HepG2 (cell line): ENCODE measurements at regions not wholly inside any gene's neighbourhood (a gene's known extent, or its start where the extent isn't known, plus 50 kb on each side); places are given as distances from the start of the nearest gene placed in this dataset.

Experiments used
- ATAC-seq: fragments of 200-7000 bp; cut with Tn5 transposase; 3 replicates; pipeline ENCODE4 v1.9.1; 2020; ENCODE audit warnings: mild to moderate bottlenecking, moderate library complexity
- BruUV-seq: library from RNA; stranded (reverse); fragments of 400-500 nt; replicated peaks from 2 replicates; lab custom pipeline; 2021; lab: Mats Ljungman, UMichigan
- CTCF ChIA-PET: fragments of 300-600 bp; formaldehyde crosslinking; extraction: SDS; loops from one replicate; lab custom pipeline; 2021; ENCODE audit warnings: low total read pairs, inconsistent platforms, low intra/inter-chr PET ratio; lab: Yijun Ruan, JAX
- POLR2A ChIA-PET: fragments of 350-600 bp; sonication (Branson Sonifier 250); formaldehyde crosslinking; loops from one replicate; lab custom pipeline; 2020; ENCODE audit warnings: antibody characterized with exemption, inconsistent platforms; lab: Yijun Ruan, JAX
- DNase-seq: peaks from one replicate; pipeline ENCODE4 v3.0.0-alpha.2; 2015; ENCODE audit warnings: low spot score
- FAIRE-seq: peaks from 3 replicates; lab custom pipeline; 2011; peaks lifted over from hg19 to GRCh38; lab: Jason Lieb, UNC
- H2AFZ ChIP-seq: one replicate; pipeline ENCODE4 v1.6.1; 2011; ENCODE audit warnings: low read length, inconsistent platforms
- H3K27ac ChIP-seq: fragments of 300-600 bp; 3 replicates; pipeline ENCODE4 v1.8.0; 2011; ENCODE audit warnings: mixed run types, mild to moderate bottlenecking, mixed read lengths, low read length, inconsistent platforms; ENCODE audit not compliant: insufficient read depth; ENCODE audit errors: extremely low read length
- H3K27me3 ChIP-seq, 2 experiments: fragments of 200-600 bp in 1 of 2; 2 replicates in 1 of 2; 3 replicates in 1 of 2; pipeline versions ENCODE4 v1.6.0 to v1.8.0; 2011; ENCODE audit warnings: low read length in 2 of 2, mild to moderate bottlenecking in 2 of 2, moderate library complexity in 2 of 2, inconsistent platforms in 1 of 2; ENCODE audit not compliant: insufficient read depth in 2 of 2, control insufficient read depth in 1 of 2
- H3K36me3 ChIP-seq, 2 experiments: fragments of 200-600 bp in 1 of 2; replicated peaks in 1 of 2; 2 replicates in 1 of 2; 3 replicates in 1 of 2; pipeline versions ENCODE4 v1.5.1 to v1.8.0; 2011; ENCODE audit warnings: low read length in 2 of 2, inconsistent platforms in 1 of 2; ENCODE audit not compliant: insufficient read depth in 2 of 2, control insufficient read depth in 1 of 2
- H3K4me1 ChIP-seq: 2 replicates; pipeline ENCODE4 v1.5.1; 2012; ENCODE audit warnings: low read length, inconsistent platforms; ENCODE audit not compliant: insufficient read depth
- H3K4me2 ChIP-seq: 2 replicates; pipeline ENCODE4 v1.6.0; 2011; ENCODE audit warnings: low read depth, low read length, inconsistent platforms
- H3K4me3 ChIP-seq, 3 experiments: fragments of 200-600 bp in 1 of 3; sonication (generic), shearing (Covaris generic) in 1 of 3; replicated peaks in 1 of 3; 2 replicates each; pipeline ENCODE4 v1.5.1; 2011 to 2016; ENCODE audit warnings: low read length in 3 of 3, inconsistent platforms in 2 of 3, low read depth in 2 of 3, mild to moderate bottlenecking in 2 of 3, control low read depth in 1 of 3, mixed read lengths in 1 of 3; ENCODE audit not compliant: insufficient read depth in 1 of 3
- H3K79me2 ChIP-seq: one replicate; pipeline ENCODE4 v1.6.1; 2011; ENCODE audit warnings: low read length, inconsistent platforms; ENCODE audit not compliant: insufficient read depth
- H3K9ac ChIP-seq: 2 replicates; pipeline ENCODE4 v1.6.0; 2011; ENCODE audit warnings: mild to moderate bottlenecking, low read depth, low read length, inconsistent platforms; ENCODE audit not compliant: insufficient read depth
- H3K9me3 ChIP-seq: 2 replicates; pipeline ENCODE4 v1.5.1; 2012; ENCODE audit warnings: mild to moderate bottlenecking, low read length
- H4K20me1 ChIP-seq: 2 replicates; pipeline ENCODE4 v1.6.0; 2011; ENCODE audit warnings: inconsistent platforms, mild to moderate bottlenecking, low read length, moderate library complexity; ENCODE audit not compliant: insufficient read depth
- CHD2 ChIP-seq: IDR thresholded peaks from 2 replicates; pipeline ENCODE4 v1.6.1; 2011; ENCODE audit warnings: low read depth, low read length, improper control_type of control experiment
- IRF1 ChIP-seq: sonication (generic); formaldehyde crosslinking; IDR thresholded peaks from 2 replicates; pipeline ENCODE4 v1.4.0; 2020; ENCODE audit warnings: low read depth, mild to moderate bottlenecking, missing genetic modification reagents
- KMT2A ChIP-seq: sonication (generic); formaldehyde crosslinking; IDR thresholded peaks from 2 replicates; pipeline ENCODE4 v1.4.0; 2020; ENCODE audit warnings: missing genetic modification reagents
- MXI1 ChIP-seq: IDR thresholded peaks from 3 replicates; pipeline ENCODE4 v1.6.1; 2012; ENCODE audit warnings: low read depth, low read length, inconsistent platforms, borderline replicate concordance
- MYPOP ChIP-seq: sonication (generic); formaldehyde crosslinking; IDR thresholded peaks from 2 replicates; pipeline ENCODE4 v1.8.1; 2023; ENCODE audit warnings: mild to moderate bottlenecking, moderate library complexity, missing genetic modification reagents
- TP53 ChIP-seq: sonication (generic); formaldehyde crosslinking; conservative IDR thresholded peaks from 2 replicates; pipeline ENCODE4 v1.4.0; 2020; ENCODE audit warnings: missing genetic modification reagents
- ZNF503 ChIP-seq: sonication (generic); formaldehyde crosslinking; IDR thresholded peaks from 2 replicates; pipeline ENCODE4 v1.4.0; 2020; ENCODE audit warnings: missing genetic modification reagents
- ZNF558 ChIP-seq: sonication (generic); formaldehyde crosslinking; IDR thresholded peaks from 2 replicates; pipeline ENCODE4 v1.9.0; 2022; ENCODE audit warnings: mild to moderate bottlenecking, missing genetic modification reagents, borderline replicate concordance
- ZNF691 ChIP-seq: sonication (generic); formaldehyde crosslinking; IDR thresholded peaks from 2 replicates; pipeline ENCODE4 v1.4.0; 2020; ENCODE audit warnings: missing genetic modification reagents, low read depth, mild to moderate bottlenecking, borderline replicate concordance
- ZNF740 ChIP-seq: sonication (generic); formaldehyde crosslinking; IDR thresholded peaks from 2 replicates; pipeline ENCODE4 v1.4.0; 2020; ENCODE audit warnings: missing genetic modification reagents
- WGBS: methylation state at CpG from one replicate; pipeline ENCODE4 v1.1.6; 2017; ENCODE audit warnings: low lambda C conversion rate; 5-methylcytosine and 5-hydroxymethylcytosine counted together
- in situ Hi-C: cut with HindIII; loops from 2 replicates; pipeline ENCODE4 v1.10.0; 2017; ENCODE audit warnings: low pct_unique_long_range_greater_than_20kb; ENCODE audit not compliant: extremely low pct_ligation_motif_present
- intact Hi-C: fragments of 100-400 bp; cut with micrococcal nuclease; formaldehyde crosslinking; loops from one replicate; pipeline ENCODE4 v1.10.0; 2022; ENCODE audit not compliant: unreplicated experiment

- Histone ChIP-seq H4K20me1 (no peaks in the 10 kb centered on the region), H2AFZ (no peak overlapping the region), H3K4me3 (no peak overlapping the region), H3K9ac (no peak overlapping the region), H3K79me2 (no peaks in the 10 kb centered on the region), H3K9me3 (no peaks in the 10 kb centered on the region), H3K27me3 (no peaks in the 10 kb centered on the region), H3K27ac (no peak overlapping the region), H3K4me1 (no peaks in the 10 kb centered on the region), H3K36me3 (no peaks in the 10 kb centered on the region), H3K4me2 (no peak overlapping the region)
- FAIRE-seq (no peak), DNase-seq (no peak), ATAC-seq (no peak)
- ChIA-PET CTCF (no interaction called here), POLR2A (no interaction called here)
- no peak for TF ChIP-seq KMT2A (CRISPR knock-in tag)
- TF ChIP-seq ZNF558 (CRISPR knock-in tag): no peak
- no peak for TF ChIP-seq IRF1 (CRISPR knock-in tag)
- no peak for TF ChIP-seq ZNF691
- TF ChIP-seq CHD2: no peak
- no peak for TF ChIP-seq TP53 (CRISPR knock-in tag)
- TF ChIP-seq ZNF740 (CRISPR knock-in tag): no peak
- TF ChIP-seq MYPOP: no peak
- TF ChIP-seq ZNF503 (CRISPR knock-in tag): no peak
- no peak for TF ChIP-seq MXI1
- BruUV-seq: no TSS peak
- in situ Hi-C loops: no loop called here
- intact Hi-C loops: no loop called here
- WGBS: 0% methylated on average over 1 of the region's 1 CpG
Observed at GRCh38 chr2:183811281-183811680, 687.0 kb downstream of the NUP35 start.
